T follicular helper cell (primary cell): ENCODE measurements at regions not wholly inside any gene's neighbourhood (a gene's known extent, or its start where the extent isn't known, plus 50 kb on each side); places are given as distances from the start of the nearest gene placed in this dataset.

Source experiments
- DNase-seq: peaks from one replicate; pipeline ENCODE4 v3.0.0-alpha.2; 2020; ENCODE audit warnings: low read depth

DNA sequence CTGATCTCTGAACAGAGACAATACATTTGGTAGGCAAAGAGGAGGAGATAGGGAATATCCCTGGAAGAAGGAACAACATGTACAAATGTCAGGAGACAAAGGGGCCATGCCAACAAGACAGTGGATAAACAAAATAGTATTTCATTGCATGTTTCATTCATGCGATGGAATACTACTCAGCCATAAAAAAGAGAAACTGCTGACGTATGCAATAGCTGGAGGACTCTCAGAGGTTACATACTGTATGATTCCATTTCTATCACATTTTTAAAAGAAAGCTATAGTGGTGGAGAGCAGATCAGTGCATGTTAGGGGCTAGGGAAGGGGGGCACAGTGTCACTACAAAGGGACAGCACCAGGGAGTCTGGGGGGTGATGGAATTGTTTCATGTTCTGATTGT, 572.9 kb upstream of the CADM1 start:
- no peak for DNase-seq

DNA sequence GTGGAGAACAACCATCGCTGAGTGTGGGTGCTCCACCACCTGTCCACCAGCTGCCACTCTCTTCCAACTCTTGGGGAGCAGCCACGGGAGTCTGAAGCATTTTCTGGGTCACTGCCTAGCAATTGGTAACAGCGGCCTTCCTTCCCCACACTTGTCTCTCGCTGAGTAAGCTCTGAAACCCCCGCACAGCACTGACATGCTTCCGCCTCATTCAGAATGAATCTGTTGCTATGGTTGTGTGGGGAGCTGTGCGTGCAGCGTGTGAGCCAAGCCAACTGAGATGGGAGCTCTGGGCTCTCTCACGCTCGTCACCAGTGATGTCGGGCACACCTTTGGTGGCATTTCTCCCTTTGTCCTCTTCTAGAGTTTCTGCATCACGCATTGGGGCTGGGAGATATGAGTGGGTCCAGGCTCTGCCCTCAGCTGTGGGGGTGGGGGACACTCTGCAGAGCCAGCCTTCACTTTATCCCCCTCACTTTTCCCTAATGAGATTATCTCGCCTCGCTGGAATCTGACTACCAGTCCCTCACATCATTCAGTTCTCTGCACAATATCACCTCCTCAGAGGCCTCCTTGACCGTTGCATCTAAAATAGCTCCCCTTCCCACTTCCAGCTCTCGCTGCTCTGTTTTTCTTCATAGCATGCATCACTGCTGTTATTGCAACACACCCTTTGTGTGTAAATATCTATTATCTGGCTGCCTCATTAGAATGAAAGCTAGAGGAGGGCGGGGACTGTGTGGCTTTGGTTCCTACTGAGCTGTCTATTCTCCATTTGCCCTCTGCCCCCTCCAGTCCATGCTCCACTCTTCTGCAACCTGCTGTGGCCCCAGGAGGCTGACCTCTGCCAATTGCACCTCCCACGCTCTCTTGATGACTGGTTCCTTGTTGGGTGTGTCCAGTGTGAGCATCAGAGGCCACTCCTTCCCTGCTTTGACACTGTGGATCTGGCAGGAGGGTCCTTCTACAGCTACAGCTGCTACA, 569.9 kb upstream of the CADM1 start:
- no peak for DNase-seq

DNA sequence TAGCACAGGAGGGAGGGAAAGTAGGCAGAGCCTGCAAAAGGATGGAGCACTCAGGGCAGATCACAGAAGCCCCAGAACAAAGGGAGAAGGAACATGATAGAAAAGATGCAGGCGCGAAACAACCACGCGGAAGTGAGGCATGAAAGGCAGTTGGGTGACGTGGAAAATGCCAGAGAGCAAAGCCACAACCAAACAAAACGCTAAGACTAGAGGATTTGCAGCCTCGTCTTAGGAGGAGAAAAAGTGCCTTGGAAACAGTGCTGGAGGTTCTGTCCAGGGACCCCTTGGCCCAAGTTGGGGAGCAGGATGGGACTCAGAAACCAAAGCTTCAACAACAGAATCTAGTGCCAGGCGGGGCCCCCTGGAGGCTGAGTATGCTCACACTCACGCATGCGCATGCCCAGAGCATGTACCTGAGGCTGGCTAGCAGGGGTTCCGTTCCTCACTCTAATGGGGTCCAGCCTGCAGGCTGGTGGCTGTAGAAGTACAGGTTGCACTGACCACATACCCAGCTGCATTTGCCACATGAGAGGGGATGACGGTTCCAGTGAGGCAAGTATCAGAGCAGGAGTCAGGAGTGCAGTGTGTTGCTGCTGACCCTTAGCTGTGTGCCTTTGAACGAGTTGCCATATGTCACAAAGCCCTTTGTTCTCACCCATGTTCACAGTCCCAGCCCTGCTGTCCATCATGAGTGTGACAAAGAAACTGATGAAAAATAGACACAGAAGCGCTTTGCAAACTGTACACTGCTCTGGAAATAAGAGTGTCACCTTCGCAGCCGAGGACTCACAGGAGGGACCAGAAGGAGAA, 568.6 kb upstream of the CADM1 start:
- no peak for DNase-seq

DNA sequence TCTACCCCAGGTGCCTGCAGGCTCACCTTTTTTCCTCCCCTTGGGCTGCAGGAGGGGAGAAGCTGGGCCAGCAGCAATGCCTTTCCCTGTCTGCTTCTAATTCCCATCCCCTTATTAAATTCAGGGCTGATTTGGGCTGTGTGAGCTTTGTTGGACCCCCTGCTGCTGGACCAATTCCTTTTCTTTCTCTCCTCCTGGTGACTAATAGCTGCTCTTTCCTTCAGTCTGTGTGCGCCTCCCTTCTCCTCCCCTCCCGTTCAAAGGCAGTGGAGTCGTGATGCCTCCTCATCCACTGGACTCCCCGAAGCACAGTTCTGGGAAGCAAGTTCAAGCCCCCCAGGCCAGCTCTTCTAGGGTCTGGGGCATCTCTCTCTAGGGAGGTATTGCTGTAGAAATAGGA, 567.9 kb upstream of the CADM1 start:
- DNase-seq: no peak

DNA sequence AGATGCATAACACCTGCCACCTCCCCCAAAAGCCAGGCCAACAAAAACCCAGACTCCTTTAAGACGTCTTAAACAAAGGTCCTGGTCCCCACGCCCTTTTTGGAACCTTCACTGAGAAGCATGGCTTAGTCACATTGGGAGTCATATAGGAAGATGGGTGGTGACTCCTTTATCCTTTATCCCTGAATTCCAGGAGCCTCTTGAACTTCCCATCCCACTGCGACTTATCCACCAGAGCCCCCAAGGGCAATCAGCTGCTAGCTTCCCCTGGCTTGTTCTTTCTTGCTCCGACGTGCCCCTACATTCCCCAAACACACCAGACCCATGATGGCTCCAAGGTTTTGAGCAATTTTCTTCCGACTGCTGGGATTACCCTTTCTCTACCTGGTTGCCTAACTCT, 567.0 kb upstream of the CADM1 start:
- DNase-seq: no peak

DNA sequence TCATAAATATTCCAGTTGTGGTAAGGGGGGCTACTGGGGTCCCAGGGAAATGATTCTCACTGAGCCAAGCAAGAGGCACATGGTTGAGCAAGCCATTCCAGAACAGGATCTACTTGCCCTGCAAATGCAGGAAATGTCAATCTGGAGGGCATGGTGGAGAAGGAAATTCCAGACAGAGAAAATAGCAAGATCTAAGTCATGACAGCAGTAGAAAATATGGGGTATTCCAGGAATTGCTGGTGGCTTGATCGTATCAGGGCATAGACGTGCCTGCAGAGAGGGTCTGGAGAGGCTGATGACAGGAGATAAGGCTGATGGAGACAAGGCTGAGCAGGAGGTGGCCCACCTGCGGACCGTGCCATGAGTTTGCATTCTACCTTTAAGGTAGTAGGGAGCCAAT, 566.3 kb upstream of the CADM1 start:
- no peak for DNase-seq

DNA sequence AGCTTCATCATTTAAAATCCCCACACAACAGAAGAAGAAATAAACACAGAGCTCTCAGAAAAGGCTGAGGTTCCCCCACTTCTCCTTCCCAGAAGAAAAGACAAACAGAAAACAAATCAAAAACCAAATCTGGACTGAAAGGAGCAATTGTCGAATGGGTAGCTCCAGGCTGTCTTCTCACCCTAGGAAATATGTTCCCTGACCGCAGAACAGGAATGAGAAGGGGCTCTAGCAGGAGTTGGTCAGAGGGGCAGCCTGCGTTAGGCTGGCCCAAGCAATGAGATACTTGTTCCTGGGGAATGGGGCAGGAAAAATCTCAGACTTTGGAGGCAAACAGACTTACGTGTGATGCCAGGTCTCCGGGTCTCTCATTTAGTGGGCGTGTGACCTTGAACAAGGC, 562.6 kb upstream of the CADM1 start:
- DNase-seq: no peak

DNA sequence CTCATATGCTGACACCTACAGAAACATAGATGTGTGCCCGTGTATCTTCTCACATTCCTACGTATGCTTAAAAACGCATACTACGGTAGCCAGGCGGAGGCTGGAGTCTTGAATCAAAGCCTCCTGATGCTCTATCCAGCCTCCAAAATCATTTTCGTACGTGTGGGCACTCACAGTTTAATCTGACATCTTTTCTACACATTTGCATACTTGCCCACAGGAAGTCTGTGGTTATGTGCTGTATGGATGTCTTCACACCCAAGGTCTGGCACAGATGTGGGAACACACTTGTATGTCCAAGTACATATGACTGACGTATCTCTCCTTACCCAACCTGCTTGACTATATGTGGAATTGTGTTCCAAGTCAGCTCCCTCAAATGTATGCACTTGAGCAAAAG, 561.8 kb upstream of the CADM1 start:
- DNase-seq: no peak

DNA sequence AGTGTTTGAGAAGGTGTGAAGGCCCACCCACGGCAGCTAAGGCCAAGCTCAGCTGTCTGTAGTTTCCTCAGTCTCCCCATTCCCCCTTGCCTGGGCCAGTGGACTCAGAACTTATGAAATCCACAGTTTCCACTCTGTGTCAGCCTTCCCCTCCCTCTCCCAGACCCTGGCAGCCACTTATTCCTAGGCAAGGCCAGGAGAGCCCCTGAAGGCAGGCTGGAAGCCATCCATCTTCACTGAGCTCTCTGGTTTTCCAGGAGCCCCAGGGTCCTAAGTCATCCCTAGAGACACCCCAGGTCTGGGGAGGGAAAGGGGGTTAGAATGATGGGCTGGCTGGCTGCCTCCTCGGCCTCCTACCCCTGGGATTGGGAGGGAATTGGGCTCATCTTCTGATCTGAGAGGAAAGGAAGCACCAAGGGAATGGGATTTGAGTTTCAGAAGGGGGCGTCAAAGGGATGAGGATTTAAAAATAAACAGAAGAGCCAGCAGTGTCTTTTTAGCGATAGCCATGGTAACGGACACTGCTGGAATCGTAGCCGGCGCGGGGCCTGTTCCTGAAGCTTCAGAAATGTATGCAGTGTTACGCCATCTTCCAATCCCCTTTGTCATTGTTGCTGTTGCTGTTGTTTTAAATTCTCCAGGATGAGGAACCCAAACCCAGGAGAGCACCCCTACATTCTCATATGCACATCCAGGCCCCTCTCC, 561.1 kb upstream of the CADM1 start:
- no peak for DNase-seq

DNA sequence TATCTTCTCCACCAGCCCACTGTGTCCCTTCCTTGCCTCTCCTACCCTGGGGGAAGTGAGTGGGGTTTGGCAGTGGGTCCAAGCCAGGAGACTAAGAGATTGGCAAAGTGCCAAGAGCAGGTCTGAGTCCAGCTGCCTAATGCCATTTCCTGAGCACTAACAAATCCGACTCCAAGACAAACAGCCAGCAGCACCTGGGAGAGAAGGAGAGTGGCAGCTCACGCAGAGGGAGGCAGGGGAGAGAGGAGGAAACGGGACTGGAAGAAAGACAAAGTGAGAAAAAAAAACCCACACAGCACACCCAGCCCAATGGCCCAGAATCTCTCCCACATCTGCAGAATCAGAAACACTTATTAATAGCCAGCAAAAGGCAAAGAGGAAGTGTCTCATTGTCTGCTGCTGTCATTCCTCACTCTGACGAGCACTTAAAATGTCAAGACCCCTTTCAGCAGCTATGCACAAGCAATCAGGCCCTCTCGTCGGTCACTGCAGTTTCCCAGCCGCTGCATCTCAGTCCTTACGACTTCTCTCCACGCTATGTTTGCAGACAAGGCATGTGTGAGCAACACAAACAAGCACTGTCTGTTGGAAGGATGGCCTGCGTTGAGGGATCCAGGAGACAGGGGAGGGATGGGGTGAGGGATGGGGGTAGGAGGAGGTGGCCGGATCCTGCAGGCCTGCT, 558.4 kb upstream of the CADM1 start:
- DNase-seq: no peak

DNA sequence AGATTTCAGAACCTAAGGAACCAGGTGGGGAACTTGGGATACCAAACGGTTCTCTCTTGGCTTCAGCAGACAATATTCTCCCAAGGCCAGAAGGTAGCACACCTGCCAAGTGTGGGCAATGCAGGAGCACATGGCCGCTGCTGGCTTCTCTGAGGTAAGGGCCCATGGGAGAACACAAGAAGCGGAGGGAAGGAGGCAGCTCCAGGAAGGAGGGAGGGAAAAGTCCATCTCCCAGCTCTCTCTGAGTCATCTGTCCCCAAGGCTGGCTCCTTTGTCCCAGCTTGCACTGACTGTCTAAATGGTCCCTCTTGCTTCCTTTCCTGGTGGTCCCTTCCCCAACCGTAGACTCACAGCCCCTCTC, 557.9 kb upstream of the CADM1 start:
- DNase-seq: no peak

DNA sequence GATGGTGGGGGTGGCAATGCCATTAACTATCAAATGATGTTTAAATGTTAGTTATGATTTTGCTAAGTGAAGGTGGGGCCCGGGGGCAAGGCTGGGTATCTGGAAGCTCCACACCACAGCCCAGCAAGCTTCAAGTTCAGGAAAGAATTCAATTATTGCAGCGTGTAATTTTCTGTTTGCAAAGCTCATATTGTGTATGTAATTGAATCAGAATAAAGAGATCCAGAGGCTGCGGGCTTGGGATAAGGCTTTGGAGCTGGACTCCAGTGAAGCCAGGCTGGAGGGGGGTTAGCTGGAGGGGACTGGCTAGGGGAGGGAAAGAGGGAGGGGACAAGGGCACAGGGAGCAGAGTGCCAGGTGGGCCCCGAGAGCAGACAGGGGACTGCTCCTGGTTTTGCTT, 557.1 kb upstream of the CADM1 start:
- no peak for DNase-seq

DNA sequence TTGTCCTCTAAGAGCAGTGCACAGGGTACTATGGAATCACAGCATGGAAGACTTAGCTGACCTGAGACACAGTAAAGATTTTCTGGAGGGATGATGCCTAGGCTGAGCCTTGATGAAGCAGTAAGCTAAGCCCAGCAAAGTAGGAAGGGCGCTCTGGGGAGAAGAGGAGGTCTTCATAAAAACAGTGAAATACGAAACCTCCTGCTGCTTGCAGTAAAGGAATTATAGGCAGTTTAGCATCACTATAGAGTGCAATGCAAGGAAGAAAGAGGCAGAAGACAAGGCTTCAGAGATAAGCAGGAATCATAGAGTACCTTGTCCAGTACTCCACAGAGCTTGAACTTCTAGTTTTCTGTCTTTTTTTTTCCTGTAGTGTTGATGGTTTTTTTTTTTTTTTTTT, 555.7 kb upstream of the CADM1 start:
- no peak for DNase-seq

DNA sequence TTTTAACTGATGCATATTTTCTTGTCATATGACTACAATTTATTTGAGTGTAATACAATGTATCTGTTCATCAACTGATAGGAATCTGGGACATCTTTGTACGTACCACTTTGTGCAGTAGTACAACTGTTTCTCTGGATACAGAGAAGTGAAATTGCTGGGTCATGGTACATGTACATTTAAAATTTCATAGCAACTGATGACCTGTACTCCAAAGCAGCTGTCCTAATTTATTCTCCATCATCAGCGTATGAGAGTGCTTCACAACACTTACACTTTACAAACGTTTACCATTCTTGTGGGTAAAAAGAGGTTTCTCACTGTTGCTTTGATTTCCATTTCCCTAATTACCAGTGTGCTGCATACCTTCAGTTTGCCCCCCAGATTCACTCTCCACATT, 552.8 kb upstream of the CADM1 start:
- DNase-seq: no peak

DNA sequence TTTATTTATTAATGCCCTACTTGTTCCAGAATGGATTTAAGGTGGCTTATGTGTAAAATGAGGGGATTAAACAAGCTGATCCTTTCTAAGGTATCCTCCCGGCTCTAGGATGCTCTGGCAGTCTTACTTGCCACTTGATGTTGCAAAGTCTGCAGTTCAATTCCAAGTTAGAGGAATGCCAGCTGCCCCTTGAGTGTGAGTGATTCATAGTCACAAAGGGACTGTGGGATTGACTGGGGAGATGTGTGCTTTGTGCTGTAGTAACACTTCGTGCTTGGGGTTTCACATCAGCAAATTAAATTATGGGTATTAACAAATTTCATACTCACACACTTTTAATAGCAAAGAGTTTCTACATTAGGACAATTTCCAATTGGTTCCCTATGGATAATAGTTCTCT, 550.8 kb upstream of the CADM1 start:
- DNase-seq: no peak

DNA sequence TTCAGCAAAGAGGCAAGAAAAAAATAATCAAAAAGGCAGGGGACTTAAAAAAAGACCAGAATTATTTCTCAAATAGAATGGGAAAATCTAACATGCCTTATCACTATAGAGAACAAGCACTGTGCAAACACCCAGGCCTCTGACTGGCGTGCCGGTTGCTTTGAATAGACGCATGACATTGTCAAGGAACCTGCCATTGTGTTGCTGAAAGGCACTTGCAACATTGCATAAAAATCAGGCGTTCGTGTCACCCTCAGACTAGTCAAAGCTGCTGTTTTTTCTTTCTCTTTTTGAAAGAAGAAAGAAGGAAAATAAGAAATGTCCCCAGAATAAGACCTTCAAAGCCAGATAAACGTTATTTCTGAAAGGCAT, 549.3 kb upstream of the CADM1 start:
- DNase-seq: no peak

DNA sequence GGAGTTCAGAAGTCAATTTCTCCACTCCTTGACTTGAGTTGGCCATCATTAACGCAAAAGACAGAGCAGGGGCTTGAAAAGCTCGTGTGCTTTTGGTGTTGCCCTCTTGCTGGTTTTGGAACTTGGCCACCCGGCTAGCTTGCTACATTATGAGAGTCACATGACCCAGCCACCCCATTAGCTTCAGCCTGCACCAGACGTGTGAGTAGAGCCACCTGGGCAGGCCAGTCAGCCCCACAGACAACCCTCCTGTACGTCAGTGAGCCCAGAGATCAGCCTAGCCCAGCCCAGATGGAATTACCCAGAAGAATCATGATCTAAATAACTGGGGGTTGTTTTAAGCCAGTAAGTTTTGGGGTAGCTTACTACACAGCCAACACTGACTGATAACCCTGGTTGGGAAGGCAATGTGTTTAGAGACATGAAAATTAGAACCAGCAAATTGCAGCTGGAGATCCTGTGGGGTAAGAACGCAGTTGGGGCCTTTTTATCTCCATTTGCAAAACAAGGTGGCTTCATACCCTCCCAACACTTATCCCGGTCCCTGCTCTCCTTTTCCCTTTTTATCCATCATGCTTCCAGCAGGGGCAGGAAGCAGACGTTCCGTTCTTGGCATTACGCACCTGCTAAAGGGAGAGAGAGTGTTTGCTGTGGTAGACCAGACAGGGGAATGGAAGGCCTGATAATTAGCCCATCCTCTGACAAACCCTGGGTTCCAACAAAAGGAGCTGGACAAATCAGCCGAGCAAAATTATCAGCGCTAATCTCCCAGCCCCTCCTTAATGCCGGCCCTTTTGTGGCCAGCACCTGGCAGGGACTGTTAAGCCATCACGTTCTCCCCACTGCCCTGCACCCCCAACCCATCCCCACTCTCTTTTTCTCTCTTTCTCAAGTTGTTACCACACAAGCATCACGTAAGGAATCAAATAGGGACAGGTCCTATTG, 548.7 kb upstream of the CADM1 start:
- DNase-seq: no peak

DNA sequence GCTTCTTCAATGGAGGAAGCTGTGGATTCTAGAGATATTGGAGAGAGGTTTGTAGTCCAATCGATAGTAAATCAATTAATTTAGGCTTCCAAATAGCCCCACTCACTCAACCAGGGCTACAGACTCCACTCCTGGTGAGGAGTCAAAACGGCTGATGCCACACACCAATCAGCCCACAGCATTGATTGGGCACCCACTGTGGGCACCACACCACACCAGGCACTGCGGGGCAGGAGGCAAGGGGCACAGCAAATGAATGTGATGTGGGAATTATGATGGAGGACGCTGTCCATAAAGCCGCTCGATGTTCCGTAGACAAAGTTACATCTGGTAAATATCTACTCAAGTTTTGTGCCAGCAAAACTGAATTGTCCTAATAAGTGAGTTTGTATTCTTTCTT, 547.3 kb upstream of the CADM1 start:
- DNase-seq: no peak

DNA sequence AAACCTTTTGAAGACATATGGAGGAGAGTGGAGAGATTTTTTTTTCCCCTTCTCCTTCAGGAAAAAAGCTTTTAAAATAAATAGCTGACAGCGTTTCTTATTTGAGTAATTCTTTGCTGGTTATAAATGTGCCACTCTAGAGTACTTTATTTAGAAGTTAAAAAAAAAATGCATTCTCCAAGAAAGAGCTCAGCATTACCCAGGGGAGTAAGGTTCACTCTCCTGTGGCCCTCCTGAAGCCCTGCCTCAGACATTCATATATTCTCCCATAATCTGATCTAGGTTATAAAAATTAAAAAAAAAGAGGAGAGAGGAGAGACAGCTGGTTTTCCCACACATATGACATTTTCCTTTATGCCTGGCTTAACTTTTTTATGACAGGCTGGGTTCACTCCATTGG, 545.2 kb upstream of the CADM1 start:
- no peak for DNase-seq

DNA sequence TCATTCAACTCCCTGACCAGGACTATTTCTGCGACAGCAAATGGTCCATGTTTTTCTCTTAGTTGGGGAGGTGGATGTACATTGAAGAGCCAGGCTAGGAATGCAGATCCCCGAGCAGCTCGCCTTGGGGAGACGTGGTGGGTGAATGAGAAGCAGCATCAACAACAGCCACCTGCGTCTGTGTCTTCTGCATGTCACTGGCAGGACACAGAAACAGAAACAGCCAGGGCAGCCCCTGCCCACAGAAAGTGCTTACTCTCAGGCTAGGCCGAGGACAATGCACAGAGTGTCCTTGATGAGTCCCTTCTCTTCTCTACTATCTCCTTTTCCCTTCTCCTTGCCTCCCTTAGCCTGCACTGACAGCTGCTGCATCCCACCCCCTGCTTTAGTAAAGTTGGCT, 541.9 kb upstream of the CADM1 start:
- no peak for DNase-seq

DNA sequence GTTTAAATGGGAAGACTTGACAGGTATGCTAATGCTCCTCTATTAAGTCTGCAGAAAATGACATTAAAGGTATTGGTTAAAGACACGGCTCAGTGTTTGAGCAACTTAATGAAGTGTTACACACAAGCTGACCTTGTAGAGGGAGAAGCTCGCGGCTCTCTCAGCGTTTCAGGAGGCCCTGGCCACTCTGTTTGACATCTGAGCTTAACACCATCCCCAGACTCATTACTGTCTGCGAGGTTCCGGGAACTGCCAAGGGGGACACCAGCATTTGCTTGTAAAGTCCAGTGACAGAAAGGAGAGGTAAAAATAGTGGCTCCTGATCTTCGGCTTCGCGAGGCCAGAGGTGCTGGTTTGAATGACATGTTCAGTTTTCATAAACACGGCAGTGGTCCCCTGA, 540.7 kb upstream of the CADM1 start:
- no peak for DNase-seq
